Chondrocyte (in vitro differentiated cells): ENCODE measurements at regions not wholly inside any gene's neighbourhood (a gene's known extent, or its start where the extent isn't known, plus 50 kb on each side); places are given as distances from the start of the nearest gene placed in this dataset.

Experiments
- DNase-seq: peaks from one replicate; pipeline ENCODE4 v3.0.0; 2021; ENCODE audit warnings: mixed read lengths, low spot score
- H3K27ac Mint-ChIP-seq: one replicate; pipeline ENCODE4 v1.8.0; 2021; ENCODE audit warnings: mild to moderate bottlenecking, moderate library complexity, mixed read lengths; ENCODE audit not compliant: unreplicated experiment
- H3K27me3 Mint-ChIP-seq: 2 replicates; pipeline ENCODE4 v1.8.0; 2021; ENCODE audit warnings: low read depth, mixed read lengths
- H3K36me3 Mint-ChIP-seq: 2 replicates; pipeline ENCODE4 v1.8.0; 2021; ENCODE audit warnings: low read depth, mixed read lengths
- H3K4me1 Mint-ChIP-seq: 2 replicates; pipeline ENCODE4 v1.8.0; 2021; ENCODE audit warnings: low read depth, mild to moderate bottlenecking, mixed read lengths
- H3K4me3 Mint-ChIP-seq: one replicate; pipeline ENCODE4 v1.8.0; 2021; ENCODE audit warnings: mild to moderate bottlenecking, moderate library complexity, mixed read lengths; ENCODE audit not compliant: unreplicated experiment
- H3K9me3 Mint-ChIP-seq: 2 replicates; pipeline ENCODE4 v1.8.0; 2021; ENCODE audit warnings: low read depth, mixed read lengths
- TF ChIP-seq, protein P1 (sequence below): fragments of 200-600 bp; sonication (generic); IDR thresholded peaks from 2 replicates; pipeline ENCODE4 v1.5.0; 2021; ENCODE audit warnings: antibody characterized with exemption, mild to moderate bottlenecking, moderate library complexity

DNA sequence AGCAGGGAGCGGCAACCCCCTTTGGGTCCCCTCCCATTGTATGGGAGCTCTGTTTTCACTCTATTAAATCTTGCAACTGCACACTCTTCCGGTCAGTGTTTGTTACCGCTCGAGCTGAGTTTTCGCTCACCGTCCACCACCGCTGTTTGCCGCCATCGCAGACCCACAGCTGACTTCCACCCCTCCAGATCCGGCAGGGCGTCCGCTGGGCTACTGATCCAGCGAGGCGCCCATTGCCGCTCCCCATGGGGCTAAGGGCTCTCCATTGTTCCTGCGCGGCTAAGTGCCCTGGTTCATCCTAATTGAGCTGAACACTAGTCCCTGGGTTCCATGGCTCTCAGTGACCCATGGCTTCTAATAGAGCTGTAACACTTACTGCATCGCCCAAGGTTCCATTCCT is 115.6 kb upstream of the AUTS2 start:
- no peak overlapping the region for H3K27ac Mint-ChIP-seq
- DNase-seq = peak; percentile 59
- peaks cover 2% of the 10 kb centered on the region for H3K4me1 Mint-ChIP-seq
- no peaks in the 10 kb centered on the region for H3K36me3 Mint-ChIP-seq
- no peaks in the 10 kb centered on the region for H3K9me3 Mint-ChIP-seq
- H3K4me3 Mint-ChIP-seq = no peak overlapping the region
- TF ChIP-seq, protein P1, sequence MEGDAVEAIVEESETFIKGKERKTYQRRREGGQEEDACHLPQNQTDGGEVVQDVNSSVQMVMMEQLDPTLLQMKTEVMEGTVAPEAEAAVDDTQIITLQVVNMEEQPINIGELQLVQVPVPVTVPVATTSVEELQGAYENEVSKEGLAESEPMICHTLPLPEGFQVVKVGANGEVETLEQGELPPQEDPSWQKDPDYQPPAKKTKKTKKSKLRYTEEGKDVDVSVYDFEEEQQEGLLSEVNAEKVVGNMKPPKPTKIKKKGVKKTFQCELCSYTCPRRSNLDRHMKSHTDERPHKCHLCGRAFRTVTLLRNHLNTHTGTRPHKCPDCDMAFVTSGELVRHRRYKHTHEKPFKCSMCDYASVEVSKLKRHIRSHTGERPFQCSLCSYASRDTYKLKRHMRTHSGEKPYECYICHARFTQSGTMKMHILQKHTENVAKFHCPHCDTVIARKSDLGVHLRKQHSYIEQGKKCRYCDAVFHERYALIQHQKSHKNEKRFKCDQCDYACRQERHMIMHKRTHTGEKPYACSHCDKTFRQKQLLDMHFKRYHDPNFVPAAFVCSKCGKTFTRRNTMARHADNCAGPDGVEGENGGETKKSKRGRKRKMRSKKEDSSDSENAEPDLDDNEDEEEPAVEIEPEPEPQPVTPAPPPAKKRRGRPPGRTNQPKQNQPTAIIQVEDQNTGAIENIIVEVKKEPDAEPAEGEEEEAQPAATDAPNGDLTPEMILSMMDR = no peak
- peaks cover 5% of the 10 kb centered on the region for H3K27me3 Mint-ChIP-seq

DNA sequence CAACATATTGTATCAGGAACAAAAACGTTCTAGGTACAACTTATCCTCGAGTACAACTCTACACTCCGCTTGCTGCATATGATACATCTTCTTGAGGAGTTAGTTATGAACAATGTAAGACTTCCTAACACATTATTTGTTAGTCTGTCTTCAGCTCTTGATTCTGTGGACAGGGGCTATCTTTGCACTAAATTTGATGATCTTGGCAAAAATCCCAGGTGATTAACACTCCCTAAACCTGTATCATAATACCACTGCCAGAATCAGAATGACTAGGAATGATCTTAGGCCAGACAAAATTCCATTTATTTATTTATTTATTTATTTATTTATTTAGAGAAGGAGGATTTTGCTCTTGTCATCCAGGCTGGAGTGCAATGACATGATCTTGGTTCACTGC is 108.7 kb upstream of the AUTS2 start:
- H3K9me3 Mint-ChIP-seq = no peaks in the 10 kb centered on the region

DNA sequence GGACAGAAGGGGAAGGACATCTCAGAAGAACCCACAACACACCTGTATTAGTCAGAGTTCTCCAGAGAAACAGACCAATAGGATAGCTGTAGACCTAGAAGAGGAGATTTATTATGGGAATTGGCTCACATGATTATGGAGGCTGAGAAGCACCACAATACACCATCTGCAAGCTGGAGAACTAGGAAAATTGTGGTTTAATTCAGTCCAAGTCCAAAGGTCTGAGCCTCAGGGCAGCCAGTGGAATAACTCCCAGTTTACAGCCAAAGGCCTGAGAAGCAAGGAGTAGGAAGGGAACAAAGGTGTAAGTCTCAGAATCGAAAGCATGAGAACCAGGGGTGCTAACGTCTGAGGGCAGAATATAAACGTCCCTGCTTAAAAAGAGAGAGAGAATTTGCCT is 99.6 kb upstream of the AUTS2 start:
- Mint-ChIP-seq H3K9me3 (peaks cover 23% of the 10 kb centered on the region), H3K36me3 (peaks cover 2% of the 10 kb centered on the region), H3K27ac (no peak overlapping the region), H3K4me3 (no peak overlapping the region), H3K27me3 (peaks cover 13% of the 10 kb centered on the region), H3K4me1 (no peaks in the 10 kb centered on the region)
- no peak for DNase-seq
- TF ChIP-seq, protein P1 = no peak

More for the DNA sequence above, 108.7 kb upstream of the AUTS2 start:
- no peaks in the 10 kb centered on the region for H3K4me1 Mint-ChIP-seq
- TF ChIP-seq, protein P1 = no peak
- H3K36me3 Mint-ChIP-seq = no peaks in the 10 kb centered on the region
- no peak overlapping the region for H3K4me3 Mint-ChIP-seq
- H3K27ac Mint-ChIP-seq = no peak overlapping the region
- DNase-seq = no peak
- H3K27me3 Mint-ChIP-seq = peaks cover 3% of the 10 kb centered on the region

DNA sequence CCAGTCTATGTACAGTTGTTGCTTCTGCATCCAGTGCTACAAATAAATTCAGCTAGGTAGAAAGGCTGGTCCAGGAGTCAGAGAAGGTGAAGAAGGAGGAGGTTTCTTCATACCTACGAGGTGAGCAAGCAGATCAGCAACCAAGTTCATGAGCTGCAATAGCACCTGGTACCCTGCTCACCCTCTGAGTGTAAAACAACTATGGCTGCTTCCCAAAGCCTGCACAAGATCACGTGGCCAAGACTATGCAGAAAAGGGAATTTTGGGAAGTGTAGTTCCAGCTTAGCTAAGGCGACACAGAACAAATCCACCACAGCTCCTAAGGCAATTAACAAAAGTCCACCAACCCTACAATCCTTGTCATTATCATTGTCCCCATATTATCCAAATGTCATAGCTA is 95.9 kb upstream of the AUTS2 start:
- Mint-ChIP-seq H3K4me1 (no peaks in the 10 kb centered on the region), H3K9me3 (peaks cover 23% of the 10 kb centered on the region), H3K4me3 (no peak overlapping the region), H3K36me3 (peaks cover 2% of the 10 kb centered on the region), H3K27ac (no peak overlapping the region), H3K27me3 (peaks cover 12% of the 10 kb centered on the region)
- TF ChIP-seq, protein P1 = no peak
- no peak for DNase-seq

DNA sequence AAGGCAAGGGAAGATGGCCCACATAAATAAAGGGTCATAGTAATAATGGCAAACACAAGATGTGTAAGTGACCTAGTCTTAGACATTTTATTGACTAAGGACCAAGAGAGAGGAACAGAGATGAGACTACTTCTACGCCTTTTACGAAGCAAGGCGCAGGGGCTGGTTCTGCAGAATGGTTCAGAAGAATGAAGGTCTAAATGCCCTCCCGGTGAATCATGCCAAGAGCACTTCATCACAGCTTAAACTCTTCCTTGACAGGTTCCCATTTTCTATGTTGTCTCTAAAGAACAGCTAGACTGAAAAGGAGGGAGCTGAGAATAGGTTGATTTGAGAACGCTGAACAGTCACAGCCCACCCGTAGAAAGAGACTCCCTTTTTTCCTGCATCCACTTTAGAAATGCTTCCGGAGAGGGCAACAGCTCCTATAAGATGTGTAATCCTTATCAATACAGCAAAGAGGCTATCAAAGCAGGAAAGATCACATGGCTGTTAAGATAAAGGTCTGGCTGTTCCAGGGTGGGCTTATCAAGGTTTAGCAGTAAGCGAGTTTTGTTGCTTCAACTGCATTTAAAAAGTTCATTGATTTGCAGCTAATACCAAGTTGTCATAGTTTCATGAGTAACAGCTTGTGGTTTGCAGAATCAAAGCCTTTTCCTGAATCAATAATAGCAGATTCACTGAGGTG is 93.4 kb upstream of the AUTS2 start:
- peaks cover 2% of the 10 kb centered on the region for H3K36me3 Mint-ChIP-seq
- no peak for DNase-seq

More for the DNA sequence above, 93.4 kb upstream of the AUTS2 start:
- Mint-ChIP-seq H3K9me3 (peaks cover 10% of the 10 kb centered on the region), H3K4me1 (no peaks in the 10 kb centered on the region), H3K27me3 (peaks cover 12% of the 10 kb centered on the region), H3K27ac (no peak overlapping the region), H3K4me3 (no peak overlapping the region)
- TF ChIP-seq, protein P1 = no peak
